ENCODE measurements at regions not wholly inside any gene's neighbourhood (a gene's known extent, or its start where the extent isn't known, plus 50 kb on each side); places are given as distances from the start of the nearest gene placed in this dataset.

DNA sequence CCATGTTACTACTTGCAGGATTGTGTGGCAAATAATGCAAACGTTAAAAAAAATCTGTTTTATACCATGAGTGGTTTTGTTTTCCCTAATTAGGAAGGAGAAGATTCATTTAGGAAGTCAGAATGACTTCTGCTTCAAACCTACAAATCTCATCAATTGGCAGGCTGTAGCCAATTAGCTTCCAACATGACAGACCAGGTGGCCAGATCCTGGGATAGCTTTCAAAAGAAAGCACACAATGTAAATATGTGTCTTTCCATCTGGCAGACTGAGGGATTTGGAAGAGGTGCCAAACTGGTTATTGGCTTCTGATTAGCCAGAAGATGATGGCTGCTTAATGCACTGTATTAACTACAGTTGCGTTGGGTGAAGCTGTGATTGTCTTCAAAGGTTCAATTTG, 432.8 kb downstream of the ANKRD50 start:
- no peak for DNase-seq

DNA sequence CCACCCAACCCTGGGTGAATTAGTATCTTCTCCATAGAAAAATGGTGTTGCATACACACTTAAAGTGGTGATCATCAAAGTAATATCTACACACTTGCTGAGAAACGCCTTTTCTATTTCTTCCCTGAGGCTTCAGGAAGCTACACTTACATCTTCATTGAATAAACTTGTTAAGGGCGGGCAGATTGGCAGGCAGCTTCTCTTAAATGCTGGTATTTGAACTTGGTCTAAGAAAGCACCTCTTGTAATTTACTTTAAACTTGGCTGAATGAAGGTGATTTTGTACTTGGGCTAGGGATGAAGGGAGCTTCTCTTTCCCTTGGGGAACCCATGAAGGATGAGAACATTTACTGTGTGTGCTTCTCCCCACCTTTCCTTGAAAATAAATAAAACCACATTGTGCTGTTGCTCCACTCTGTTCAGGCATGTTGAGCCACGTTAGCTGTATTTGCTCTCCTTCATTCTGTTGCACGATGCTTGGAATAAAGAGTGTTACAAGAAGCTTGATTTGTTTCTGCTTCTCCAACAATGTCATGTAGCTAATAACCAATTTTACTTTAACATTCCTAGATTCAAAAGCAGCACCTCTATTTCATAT, 430.1 kb downstream of the ANKRD50 start:
- no peak for DNase-seq

DNA sequence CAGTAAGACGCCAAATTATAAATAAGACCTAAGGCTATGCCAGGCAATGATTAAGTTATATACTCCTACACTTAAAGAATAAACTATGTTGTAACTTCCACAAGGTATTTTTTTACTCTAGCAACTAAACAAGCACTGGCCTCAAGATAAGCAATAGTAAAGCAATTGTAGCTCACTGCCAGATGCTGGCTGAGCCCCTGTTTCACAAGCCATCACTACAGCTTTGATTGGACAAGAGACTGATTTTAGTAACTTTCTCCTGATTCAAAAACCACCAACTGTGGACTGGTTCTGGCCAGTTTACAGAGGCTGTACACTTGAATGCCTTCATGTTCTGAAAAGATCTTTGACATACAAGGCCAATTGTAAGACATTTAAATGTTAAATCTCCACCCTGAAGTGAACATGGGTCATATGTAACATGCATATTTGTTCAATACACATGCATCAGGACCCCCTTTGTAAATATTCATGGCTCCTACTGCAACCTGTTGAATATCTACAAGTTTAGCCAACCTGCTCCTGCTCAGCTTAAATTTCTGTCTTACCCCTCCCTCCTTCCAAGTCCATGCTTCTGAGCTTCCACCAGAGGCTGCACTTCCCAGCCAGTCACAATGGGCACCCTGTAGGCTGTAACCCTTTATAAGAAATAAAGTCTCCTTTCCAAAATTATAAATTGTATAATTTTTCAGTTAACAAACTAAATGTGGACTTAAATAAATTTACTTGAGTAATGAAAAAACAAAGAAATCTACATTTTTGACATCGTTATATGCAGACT, 423.6 kb downstream of the ANKRD50 start:
- no peak for DNase-seq

DNA sequence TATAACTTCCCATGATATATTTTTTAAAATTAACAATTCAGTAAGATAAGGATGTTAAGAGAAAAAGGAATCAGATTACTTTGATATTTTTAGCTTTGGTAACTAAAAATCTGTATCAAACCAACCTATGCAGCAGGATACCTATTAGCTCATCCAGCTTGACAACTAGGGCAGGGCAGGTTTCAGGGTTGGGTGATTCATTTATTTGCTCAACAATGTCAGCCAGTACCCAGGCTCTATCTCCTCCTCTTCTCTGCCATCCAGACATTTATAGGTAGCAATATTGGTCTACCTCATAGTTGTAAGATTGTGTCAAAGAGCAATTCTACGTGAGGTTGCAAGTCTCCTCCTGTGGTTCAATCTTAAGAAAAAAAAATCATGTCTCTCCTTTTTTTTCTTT, 421.9 kb downstream of the ANKRD50 start:
- DNase-seq: no peak

DNA sequence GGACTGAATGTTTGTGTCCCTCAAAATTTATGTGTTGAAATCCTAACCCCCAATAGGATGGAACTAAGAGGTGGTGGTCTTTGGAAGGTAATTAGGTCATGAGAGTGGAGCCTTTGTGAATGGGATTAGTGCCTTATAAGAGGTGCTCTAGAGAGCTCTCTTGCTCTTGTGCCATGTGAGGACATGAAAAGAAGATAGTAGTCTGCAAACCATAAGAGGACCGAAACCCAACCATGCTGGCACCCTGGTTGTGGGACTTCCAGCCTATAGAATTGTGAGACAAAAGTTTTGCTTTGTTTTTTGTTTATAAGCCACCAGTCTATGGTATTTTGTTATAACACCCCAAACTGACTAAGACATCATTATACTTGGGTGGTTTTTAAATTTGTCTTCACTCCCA, 417.1 kb downstream of the ANKRD50 start:
- no peak for DNase-seq

DNA sequence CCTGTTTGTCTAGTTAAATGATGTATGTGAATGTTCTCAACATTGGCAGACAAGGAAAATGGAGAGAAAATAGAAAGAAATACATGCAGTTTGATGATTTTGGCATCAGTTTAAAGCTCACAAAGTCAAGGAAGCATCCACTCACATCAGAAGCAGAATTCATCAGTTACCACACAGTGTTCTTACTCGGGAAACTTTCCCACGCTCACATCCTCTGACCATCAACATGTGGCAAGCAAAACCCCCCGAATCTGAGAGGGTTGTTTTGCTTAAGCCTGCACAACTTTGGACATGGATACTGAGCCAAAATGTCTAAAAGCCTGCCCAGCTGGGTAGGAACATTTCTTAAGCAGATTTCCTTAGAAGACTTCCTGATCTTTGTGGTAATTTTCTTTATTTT, 407.6 kb downstream of the ANKRD50 start:
- DNase-seq: no peak

DNA sequence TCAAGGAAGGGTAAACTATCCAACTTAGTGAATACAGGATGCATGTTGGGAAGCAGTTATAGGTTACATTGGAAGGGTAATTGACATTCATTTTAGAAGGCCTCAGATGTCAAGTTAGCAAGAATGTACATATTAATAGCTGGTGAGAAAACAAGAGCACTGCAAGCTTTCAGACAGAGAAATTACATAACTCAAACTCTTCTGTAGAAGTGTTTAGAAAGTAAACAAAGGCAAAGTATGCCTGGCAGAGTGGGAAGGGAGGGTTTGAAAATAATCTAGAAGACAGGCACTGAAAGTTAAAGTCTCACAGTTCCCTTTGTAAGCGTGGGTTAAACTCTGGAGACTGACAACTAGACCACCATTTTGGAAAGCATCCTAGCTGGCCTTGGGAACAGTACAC, 406.2 kb downstream of the ANKRD50 start:
- DNase-seq: no peak

DNA sequence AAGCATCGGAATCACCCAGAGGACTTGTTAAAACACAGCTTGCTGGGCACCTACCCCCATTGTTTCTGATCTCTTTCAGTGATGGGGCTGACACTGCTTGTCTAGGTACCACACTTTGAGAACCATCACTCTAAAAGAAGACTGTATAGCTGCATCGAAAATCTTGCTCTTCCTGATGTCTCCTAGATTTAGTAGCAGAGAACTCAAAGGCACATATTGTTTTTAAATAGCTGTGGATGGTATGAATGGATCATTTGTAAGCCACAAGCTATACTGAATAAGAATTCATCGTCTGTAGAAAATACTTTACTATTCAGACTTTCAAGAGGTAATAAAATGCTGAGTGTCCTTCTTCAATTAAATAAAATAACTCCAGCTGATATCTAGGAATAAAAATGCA, 405.4 kb downstream of the ANKRD50 start:
- no peak for DNase-seq

DNA sequence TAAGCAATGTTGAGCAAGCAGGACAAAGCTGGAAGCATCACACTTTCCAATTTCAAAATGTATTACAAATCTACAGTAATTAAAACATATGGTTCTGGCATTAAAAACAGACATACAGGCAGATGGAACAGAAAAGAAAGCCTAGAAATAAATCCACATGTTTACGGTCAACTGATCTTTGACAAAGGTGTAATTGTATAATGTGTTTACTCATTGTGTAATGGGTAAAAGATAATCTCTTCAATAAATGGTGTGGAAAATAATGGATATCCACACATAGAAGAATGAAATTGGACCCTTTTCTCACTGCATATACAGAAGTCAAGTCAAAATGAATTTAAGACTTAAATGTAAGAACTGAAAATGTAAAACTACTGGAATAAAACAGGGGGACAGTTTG, 394.2 kb downstream of the ANKRD50 start:
- DNase-seq: no peak

DNA sequence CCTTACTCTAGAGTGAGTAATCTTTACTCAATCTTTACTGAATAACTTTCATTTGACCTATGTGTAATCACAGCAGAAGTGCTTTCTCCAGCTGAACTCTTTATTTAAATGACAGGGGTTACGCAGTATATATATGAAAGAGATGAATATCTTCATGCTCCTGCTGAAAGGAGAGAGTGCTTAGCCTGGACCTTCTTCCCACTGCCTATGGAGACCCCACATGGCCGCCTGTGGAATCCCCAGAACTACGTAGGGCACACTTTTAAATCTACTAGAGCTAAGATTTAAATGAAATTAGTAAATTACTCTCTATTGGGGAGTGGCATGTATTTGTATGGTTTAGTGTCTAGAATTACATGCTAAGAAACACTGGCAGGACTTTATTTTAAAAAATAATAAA, 391.2 kb downstream of the ANKRD50 start:
- no peak for DNase-seq

DNA sequence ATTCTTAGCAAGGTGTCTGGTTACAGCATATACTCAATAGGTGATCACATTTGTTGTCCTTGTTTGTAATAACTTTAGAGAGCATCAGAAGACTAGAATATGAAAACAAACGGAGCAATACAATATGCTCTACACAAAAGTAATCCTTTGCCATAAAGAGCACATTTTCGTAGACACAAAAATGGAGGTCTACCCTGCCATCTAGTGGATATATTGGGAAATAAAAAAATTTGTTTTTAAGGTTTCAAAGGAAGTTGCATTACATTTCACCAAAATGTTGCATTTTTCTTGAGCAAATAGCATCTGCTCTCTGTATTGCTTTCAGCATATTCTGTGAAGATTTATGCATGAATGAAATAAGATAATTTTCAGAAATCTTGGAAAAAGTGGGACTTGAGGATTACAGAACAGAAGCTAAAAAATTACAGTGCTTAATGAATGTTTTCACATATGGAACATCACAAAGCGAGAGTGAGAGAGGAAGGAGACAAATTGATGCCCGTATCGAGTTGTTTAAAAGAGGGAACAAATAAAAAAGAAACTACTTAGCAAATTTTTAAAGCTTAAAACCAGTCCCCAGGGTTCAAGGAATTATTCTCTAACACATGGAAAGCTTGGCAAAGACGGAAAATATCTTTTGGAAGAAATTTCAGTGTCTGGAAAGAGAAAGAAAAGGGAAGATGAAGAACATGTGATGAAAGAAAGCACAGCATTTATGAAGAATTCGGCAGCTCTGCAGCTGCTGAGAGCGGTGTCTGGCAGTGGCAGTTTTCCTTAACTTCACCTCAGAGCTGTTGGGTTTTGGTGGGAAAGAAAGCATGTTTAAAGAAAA, 390.1 kb downstream of the ANKRD50 start:
- no peak for DNase-seq

DNA sequence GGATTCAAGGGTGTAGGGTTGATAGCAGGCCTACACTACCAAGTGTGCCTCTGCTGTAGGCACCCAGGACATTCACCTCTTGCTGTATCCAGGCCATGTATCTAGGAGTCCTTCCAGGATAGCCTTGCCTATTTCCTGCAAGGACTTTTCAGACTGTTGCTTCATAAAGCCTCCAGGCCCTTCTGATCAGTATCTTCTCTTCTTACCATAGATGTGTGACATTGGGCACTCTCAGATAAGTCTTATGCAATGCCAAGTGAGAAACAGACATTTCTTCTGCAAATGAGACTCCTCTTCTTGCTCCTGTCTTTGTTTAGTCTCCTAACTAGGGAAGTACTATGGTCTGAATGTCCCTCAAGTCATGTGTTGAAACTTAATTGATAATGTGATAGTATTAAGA, 386.8 kb downstream of the ANKRD50 start:
- no peak for DNase-seq

DNA sequence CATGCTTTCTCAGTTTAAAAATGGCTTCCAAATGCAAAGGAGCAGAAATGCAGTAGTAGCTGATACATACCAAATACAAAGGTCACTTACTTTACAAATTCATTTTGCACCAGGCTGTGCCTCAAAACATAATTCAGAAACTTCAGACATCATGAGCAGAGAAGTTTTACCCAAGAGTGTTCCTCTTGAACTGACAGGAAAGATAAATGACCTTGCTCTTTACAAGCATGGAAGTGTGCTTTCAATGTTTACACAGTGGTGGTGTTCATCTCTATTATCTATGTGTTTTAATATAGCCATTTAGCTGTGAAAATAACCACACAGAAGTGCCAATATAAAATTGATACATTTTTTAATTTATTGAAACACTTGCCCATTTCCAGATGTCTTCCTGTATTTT, 383.4 kb downstream of the ANKRD50 start:
- DNase-seq: no peak

DNA sequence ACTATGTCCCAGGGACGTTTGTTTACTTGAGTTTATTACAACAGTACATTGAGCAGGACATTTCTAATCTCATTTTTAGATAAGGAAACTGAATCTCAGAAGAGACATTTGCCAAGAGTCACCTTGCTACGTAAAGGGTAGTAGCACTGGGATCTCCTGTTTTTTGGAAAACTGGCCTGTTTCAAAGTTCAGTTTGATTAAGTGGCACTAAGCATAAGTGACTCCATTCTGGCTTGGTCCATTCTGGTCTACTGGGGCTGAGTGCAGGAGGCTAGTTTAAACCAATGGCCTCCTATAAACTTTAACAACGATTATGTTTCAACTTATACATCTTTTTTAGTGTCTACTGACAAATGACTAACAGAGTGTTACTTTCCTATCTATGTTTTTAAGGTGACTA, 382.5 kb downstream of the ANKRD50 start:
- no peak for DNase-seq

DNA sequence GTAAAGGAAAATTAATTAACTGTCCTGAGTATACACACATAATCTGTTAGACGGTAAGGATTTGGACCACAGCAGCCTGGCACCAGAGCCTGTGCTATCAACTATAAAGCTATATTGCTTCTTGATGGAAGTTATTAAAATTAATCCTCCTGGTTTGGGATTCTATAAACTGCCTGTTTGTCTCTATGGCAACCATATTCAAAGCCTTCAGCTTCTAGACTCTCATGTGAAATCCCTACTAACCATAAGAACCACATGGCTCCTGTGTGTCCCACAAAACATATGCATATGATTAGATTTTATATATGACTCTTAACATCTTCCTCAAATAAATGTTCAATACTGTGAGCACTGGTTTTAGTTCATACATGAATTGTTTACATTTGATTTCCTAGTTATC, 380.8 kb downstream of the ANKRD50 start:
- DNase-seq: no peak

DNA sequence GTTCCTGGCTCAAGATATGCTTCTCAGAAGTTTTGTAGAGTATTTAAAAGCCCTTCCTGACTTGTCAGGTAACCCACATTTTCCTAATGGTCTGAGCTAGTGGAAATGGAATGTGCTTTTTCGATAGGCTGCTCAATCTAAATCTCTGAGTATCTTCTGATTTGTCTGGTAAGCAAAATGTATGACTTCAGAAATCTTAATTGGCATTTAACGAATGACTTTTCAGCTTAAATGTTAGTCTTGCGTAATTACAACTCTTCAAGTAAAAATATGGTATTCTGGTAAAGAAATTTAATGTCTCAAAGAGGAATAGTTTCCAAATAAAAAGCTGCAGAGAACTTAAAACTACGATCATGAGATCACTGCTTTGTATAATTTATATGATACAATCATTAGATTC, 379.1 kb downstream of the ANKRD50 start:
- no peak for DNase-seq

DNA sequence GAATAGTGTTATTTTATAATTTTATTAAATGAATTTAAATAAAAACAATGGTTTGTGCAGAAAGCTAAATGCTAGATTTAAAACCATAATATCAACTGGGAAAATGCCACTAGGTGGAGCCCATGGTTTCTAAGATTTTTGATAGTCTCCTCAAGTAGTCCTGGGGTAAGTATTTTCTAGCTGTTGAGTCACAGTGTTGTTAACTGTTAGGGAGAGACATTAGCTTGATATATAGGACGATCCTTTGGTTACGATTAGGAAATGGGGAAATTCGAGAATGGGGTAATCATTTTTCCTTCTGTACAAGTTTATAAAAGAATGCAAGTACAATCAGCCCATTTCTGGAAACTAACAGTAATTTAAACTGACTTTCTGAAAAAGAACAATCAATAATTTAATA, 378.4 kb downstream of the ANKRD50 start:
- no peak for DNase-seq

DNA sequence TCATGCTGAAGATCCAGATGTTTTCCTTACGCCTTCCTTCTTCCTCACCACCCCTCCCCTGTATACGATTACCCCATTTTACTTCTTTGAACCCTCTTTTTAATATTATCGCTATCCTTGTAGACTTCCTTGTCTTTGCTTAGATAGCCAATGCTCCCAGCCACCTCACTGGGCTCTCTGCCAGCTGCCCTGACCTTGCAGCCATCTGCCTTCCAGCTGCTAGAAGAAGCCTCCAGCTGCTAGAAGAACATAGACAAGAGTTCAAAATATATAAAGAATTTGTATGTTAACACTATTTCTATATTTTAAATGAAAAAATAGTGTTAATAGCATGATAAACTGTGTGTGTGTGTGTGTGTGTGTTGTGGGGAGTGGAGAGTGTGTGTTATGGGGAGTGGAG, 374.7 kb downstream of the ANKRD50 start:
- DNase-seq: no peak

DNA sequence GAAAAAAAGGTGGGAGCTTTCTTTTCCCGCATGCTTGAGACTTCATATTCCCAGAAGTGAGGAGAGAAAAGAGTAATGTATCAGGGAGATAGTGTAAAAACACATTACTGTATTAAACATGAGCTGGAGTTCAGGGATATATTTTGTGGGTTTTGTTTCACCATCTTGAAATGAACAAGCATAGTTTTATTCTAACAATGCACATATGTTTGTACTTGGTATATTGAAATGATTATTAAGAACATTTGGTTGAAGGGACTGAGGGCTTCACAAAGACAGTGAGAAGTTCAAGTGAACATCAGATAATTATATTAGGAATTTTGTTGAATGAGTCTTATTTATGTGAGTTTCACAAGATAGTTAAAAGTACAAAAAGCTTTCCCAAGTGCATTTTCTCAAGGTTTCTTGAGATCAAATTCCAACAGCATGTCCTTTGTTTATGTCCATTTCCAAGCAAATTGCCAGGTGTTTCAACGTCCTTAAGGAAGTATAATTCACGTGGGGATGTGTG, 368.8 kb downstream of the ANKRD50 start:
- no peak for DNase-seq

DNA sequence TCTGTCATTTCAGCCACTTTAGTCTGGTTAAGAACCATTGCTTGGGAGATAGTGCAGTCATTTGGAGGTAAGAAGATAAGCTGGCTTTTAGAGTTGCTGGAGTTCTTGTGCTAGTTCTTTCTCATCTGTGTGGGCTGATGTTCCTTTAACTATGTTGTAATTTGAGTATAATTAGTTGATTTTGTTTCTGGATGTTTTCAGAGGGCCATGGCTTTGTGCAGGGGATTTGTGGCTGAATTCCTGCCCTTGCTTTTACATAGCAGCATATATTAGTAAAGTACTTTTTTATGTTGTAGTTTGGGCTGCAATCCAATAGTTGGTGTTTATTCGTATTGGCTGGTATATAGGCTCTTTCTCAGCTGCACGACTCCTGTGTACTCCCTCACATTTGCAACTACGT, 339.6 kb downstream of the ANKRD50 start:
- no peak for DNase-seq

DNA sequence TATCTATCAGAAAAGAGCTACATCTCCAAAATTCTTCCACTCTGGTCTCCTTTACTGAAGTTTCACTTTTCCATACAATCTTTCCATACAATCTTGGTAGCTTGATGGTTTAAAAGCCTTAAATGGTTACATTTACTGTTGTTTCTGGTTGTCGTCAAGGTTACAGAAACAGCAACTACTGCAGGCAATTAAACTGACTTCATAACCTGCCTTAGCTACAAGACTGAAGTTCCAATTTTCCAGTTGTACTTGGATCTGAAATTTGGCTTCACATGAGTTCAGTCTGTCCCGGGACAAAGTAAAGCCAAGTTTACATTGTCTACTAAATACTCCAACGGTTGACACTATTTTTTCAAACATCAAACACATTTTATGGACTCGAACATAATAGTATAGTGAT, 326.4 kb downstream of the ANKRD50 start:
- DNase-seq: no peak

DNA sequence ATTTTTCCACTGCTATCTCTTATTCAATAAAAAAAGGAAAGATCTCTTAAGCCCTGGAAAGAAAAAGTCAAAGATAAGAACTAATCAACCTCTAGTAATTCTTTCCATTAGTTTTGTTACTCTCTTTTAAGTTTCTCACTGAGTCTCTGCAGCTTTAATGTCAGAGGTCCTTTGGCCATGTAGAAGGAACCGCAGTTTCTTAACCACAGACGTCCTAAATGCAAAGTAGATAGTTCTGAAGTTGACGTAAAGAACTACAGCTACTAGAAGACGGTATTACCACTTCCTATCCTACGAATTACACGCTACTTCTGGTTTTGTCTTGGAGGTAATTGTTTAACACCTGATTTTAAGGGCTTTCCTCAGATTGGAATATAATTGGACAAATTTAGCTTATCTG, 325.9 kb downstream of the ANKRD50 start:
- no peak for DNase-seq

DNA sequence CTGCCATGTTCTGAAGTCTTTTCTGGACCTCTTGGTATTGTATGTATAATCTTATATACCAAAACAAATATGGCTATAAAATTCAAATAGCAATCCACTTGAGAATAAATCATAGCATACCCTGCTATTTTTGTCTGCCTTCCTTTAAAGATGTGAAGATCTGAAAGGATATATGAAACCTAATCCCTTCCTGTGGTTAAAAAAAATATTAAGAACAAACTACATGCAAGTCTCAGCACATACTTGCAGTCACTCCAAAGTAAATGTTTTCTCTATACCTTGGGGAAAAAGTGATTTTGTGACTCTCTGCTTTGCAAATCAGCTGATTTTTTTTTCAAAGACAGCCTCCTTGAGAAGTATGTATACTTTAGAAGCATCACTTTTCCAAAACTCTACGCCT, 322.9 kb downstream of the ANKRD50 start:
- DNase-seq: no peak

DNA sequence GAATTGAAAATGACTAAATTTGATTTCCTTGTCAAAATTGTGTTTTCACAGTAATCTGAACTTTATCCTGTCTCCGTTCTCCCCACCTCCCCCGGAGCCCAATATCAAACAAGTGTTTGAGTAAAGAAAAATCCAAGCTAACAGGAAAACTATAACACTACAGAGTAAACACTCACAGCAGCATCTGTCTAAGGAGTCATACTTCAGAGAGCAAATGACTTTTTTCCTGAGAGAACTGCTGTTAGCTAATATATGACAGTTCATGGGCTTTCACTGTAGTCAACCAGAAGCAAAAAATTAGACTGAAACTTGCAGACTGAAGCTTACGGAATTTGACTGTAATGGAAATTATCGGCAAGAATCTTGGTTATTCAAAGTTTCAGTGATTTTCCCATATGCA, 321.7 kb downstream of the ANKRD50 start:
- DNase-seq: no peak
